8988T (cell line): ENCODE measurements at regions not wholly inside any gene's neighbourhood (a gene's known extent, or its start where the extent isn't known, plus 50 kb on each side); places are given as distances from the start of the nearest gene placed in this dataset.

Experiments used
- DNase-seq: peaks from one replicate; pipeline ENCODE4 v3.0.0; 2011

GRCh38 chr20:57066126-57066900 lies 200.1 kb downstream of the BMP7 start:
- DNase-seq: no peak

DNA sequence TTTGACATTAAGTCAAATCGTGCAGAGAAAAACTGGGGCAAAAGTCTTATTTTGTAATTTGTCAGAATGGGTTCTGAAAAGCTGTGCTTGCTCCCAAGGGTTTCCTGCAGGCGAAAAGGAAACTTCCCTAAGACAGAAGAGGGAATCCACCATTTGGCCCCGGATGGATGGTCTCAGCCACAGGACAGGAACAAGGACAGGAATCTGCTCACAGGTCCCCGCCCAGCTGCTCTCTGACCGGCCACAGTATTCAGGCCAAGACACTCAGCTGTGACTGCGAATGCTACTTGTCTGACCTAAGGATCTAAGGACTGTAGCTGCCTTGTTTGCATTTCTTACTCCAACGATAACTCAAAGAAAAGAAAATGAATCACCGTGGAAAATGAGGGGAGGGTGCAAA lies 197.0 kb downstream of the BMP7 start:
- DNase-seq: no peak

GRCh38 chr20:57070296-57070695 lies 196.1 kb downstream of the BMP7 start:
- no peak for DNase-seq

GRCh38 chr20:57071283-57071731 lies 195.1 kb downstream of the BMP7 start:
- DNase-seq: no peak

DNA sequence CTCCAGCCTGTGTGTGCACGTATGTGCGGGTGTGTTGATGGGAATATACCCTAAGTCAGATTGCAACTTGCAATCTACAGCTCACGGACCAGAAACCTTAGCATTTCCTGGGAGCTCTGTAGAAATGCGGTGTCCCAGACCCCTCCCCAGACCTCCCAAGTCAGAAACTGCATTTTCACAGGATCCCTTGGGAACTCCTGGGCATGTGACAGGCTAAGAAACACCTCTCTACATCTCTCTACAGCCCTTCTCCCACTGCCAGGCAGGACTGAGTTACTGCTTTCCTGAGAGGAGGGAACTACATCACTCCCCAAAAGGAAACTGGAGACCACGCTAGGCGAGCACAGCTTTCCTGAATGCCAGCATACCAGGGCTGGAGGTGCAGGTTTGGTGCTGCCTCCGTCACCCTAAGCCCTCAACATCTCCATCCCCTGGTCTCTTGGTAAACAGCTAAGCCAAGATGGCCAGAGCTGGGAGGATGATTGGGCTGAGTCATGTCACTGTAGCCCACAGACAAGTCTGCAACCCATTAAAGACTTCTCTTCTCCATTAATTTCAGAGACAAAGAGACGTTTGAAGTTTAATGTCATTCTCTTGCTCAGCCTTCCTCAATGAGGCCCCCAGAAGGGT lies 194.4 kb downstream of the BMP7 start:
- no peak for DNase-seq

- DNase-seq: no peak
Measured at GRCh38 chr20:57073402-57073801, 193.0 kb downstream of the BMP7 start.

- DNase-seq: no peak
Measured at GRCh38 chr20:57074386-57074785, 192.1 kb downstream of the BMP7 start.

- DNase-seq: no peak
Measured at GRCh38 chr20:57075181-57075580, 191.3 kb downstream of the BMP7 start.

DNA sequence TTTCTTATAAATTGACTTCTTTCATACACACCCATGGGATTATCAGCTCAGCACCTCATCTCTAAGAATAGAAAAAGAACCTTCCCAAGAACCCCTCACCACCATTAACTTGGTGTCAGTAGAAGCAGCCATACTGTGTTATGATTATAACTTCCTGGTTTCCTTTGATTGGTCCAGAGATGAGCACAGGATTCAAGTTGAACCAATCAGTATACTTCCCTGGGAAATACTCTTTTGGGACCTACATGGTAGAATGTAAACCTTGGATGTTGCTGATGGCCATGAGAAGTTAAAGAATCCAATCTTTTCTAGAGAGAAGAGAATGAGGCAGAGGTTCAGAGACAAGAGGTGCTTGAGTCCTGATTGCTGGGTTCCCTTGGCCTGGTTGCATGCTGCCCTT lies 190.8 kb downstream of the BMP7 start:
- DNase-seq: no peak

- DNase-seq: peak; percentile 73
Measured at GRCh38 chr20:57076152-57076652, 190.2 kb downstream of the BMP7 start.

DNA sequence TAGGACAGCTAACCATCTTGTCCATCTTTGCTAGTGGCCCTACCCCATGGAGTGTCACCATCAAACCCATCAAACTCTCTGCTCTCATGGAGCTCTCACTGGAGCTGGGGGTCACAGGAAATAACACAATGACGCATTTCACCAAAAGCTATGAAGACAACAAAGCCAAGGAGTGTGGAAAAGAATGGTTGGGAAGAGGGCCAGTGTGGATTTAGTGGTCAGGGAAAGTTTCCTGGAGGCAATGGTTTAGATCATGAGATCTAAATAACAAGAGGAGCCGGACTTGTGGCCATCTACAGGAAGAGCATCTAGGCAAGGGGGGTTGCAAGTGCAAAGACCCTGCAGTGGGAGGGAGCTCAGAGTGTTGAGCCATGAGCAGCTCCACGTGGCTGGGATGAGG lies 189.5 kb downstream of the BMP7 start:
- no peak for DNase-seq

DNA sequence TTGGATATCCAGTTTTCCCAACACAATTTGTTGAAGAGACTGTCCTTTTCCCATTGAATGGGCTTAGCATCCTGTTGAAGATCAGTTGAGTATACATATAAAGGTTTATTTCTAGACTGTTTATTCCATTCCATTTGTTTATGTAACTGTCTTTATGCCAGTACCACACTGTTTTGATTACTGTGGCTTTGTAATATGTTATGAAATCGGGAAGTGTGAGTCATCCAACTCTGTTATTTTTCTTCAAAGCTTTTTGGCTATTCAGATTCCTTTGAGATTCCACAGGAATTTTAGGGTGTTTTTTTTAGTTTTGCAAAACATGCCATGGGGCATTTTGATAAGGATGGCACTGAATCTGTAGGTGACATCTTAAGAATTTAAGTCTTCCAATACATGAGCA lies 188.3 kb downstream of the BMP7 start:
- no peak for DNase-seq

DNA sequence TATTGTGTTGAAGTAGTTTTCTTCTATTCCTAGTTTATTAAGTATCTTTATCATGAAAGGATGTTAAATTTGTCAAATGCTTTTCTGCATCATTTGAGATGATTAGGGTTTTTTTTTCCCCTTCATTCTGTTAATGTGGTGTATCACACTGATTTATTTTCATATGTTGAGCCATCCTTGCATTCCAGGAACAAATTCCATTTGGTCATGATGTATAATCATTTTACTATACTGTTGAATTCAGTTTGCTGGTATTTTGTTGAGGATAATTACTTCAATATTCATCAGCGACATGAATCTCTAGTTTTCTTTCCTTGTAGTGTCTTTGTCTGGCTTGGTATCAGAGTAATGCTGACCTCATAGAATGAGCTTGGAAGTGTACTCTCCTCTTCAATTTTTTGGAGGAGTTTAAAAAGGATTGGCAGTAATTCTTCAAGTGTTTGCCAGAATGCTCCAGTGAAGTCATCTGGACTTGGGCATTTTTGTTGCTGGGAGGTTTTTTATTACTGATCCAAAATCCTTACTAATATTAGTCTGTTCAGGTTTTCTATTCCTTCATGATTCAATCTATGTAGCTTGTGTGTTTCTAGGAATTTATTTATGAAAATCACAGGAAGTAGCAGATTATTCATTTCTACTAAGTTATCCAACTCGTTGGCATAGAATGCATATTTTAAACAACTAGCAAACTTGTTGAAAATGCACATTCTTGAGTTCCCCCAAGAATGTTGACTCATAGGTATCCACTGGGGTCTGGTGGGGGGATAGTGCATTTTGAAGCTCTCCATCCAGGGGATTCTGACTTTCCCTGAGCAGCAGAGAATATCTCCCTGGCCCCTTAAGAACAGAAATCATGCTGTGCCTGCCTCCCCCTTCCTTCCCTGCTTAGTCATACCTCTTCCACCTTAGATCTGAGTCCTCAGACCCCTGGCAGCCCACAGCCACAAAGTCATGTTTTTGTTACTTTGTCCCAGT lies 187.1 kb downstream of the BMP7 start:
- no peak for DNase-seq

- DNase-seq: no peak
Measured at GRCh38 chr20:57080796-57081195, 185.6 kb downstream of the BMP7 start.

DNA sequence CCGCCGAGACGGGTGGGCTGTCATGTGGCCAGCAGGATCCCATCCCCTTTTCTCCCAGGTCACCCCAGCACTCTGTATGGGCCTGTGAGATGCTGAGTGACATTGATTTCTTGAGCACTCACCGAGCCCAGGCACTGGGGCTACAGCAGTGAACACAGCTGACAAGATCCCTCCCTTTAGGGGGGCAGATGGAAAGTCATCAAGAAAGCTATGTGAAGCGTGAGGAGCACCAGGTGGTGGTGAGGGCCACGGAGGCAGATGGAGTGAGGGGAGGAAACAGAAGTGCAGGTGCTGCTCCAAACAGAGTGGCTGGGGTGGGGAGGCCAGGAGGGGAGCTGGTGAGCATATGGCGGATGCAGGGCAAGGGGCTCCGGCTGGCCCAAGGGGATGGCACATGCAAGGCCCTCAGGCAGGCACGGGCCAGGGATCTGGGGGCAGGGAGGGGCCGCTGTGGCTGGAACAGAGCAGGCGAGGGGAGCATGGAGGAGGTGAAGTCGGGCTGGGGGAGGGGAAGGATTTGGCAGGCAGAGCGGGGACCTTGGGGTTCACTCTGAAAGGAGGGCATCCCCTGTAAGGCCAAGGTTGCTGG lies 184.0 kb downstream of the BMP7 start:
- no peak for DNase-seq

- DNase-seq: no peak
Measured at GRCh38 chr20:57083072-57083471, 183.4 kb downstream of the BMP7 start.

GRCh38 chr20:57086066-57086465 lies 180.4 kb downstream of the BMP7 start:
- no peak for DNase-seq

DNA sequence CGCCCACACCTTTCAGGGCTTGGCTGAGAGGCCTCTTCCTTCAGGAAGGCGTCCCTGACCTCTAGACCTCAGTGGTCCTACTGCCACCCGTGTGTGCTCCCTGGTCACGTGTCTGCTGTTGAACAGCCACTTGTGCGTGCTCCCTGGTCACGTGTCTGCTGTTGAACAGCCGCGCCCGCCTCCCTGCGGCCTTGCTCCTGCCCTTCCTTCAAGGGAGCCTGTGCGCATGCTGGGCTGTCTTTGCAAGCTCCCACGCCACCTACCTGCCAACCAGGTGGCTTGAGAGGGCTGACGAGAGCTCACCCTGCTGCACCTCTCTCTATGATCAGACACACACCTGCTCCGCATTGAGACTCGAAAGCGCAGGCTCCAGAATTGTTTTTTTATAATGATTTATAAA lies 179.3 kb downstream of the BMP7 start:
- DNase-seq: no peak

GRCh38 chr20:57087705-57088104 lies 178.7 kb downstream of the BMP7 start:
- DNase-seq: no peak

- DNase-seq: no peak
Measured at GRCh38 chr20:57088436-57088835, 178.0 kb downstream of the BMP7 start.

DNA sequence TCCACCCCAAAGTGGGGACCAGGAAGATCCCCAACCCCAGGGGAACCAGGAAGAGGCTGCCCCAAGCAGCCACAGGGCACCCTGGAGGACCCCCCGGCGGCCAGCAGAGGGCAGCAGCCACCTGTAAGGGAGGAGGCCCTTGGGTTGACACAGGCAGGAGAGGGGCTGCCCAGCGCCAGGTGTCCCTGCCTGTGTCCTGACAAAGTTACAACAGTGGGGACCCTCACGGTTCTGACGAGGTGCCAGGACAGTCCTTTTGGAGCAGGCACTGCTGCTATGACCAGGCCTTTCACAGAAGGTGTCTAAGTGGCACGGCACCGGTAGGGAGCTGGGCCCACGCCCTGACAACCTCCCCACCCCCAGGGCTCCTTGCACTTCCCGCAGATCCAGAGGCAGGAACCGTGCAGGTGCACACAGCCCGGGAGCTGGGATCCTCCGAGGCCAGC lies 176.7 kb downstream of the BMP7 start:
- peak; percentile 83 for DNase-seq
